Neuronal stem cell (in vitro differentiated cells): ENCODE measurements at regions not wholly inside any gene's neighbourhood (a gene's known extent, or its start where the extent isn't known, plus 50 kb on each side); places are given as distances from the start of the nearest gene placed in this dataset.

Experiments used
- DNase-seq: peaks from one replicate; pipeline ENCODE4 v3.0.0-alpha.2; 2013; ENCODE audit warnings: low spot score
- H2AFZ ChIP-seq: one replicate; pipeline ENCODE4 v1.6.1; 2013; ENCODE audit warnings: mild to moderate bottlenecking, low read length, inconsistent platforms
- H2AK5ac ChIP-seq: 2 replicates; pipeline ENCODE4 v1.6.1; 2013; ENCODE audit warnings: low read depth, mild to moderate bottlenecking, inconsistent platforms, low read length, moderate library complexity, mixed read lengths
- H2BK120ac ChIP-seq: 2 replicates; pipeline ENCODE4 v1.6.1; 2013; ENCODE audit warnings: low read depth, mild to moderate bottlenecking, inconsistent platforms, low read length, moderate library complexity, mixed read lengths
- H2BK12ac ChIP-seq: one replicate; pipeline ENCODE4 v1.6.1; 2013; ENCODE audit warnings: low read length, inconsistent platforms
- H2BK15ac ChIP-seq: 2 replicates; pipeline ENCODE4 v1.6.1; 2013; ENCODE audit warnings: mild to moderate bottlenecking, low read length, inconsistent platforms, mixed read lengths
- H2BK5ac ChIP-seq: one replicate; pipeline ENCODE4 v1.6.1; 2013; ENCODE audit warnings: inconsistent platforms, mild to moderate bottlenecking, low read length, moderate library complexity
- H3K14ac ChIP-seq: one replicate; pipeline ENCODE4 v1.6.1; 2013; ENCODE audit warnings: low read length, inconsistent platforms
- H3K18ac ChIP-seq: 2 replicates; pipeline ENCODE4 v1.6.1; 2013; ENCODE audit warnings: low read length, inconsistent platforms
- H3K23ac ChIP-seq: 2 replicates; pipeline ENCODE4 v1.6.1; 2013; ENCODE audit warnings: low read depth, mild to moderate bottlenecking, mixed read lengths, low read length, inconsistent platforms; ENCODE audit not compliant: poor library complexity
- H3K27ac ChIP-seq: replicated peaks from 3 replicates; pipeline ENCODE4 v1.5.1; 2013; ENCODE audit warnings: low read length, inconsistent platforms
- H3K27me3 ChIP-seq, 3 experiments: 2 replicates each; pipeline ENCODE4 v1.6.1; 2013; ENCODE audit warnings: low read length in 3 of 3, mild to moderate bottlenecking in 2 of 3, inconsistent platforms in 1 of 3, low read depth in 1 of 3, mixed read lengths in 1 of 3, moderate library complexity in 1 of 3; ENCODE audit not compliant: control insufficient read depth in 3 of 3, insufficient read depth in 3 of 3
- H3K36me3 ChIP-seq, 2 donors: replicated peaks in 1 of 2; 2 replicates each; pipeline ENCODE4 v1.6.1; 2013; ENCODE audit warnings: low read length in 2 of 2; ENCODE audit not compliant: control insufficient read depth in 2 of 2, insufficient read depth in 2 of 2
- H3K4ac ChIP-seq: 2 replicates; pipeline ENCODE4 v1.6.1; 2013; ENCODE audit warnings: inconsistent platforms, mild to moderate bottlenecking, low read length, moderate library complexity
- H3K4me1 ChIP-seq, 2 donors: 1 replicate in 1 of 2; 2 replicates in 1 of 2; pipeline ENCODE4 v1.6.1; 2013; ENCODE audit warnings: low read length in 2 of 2, low read depth in 1 of 2; ENCODE audit not compliant: control insufficient read depth in 2 of 2, insufficient read depth in 1 of 2
- H3K4me2 ChIP-seq: one replicate; pipeline ENCODE4 v1.6.1; 2013; ENCODE audit warnings: mild to moderate bottlenecking, low read length, inconsistent platforms; ENCODE audit not compliant: insufficient read depth, poor library complexity, severe bottlenecking
- H3K4me3 ChIP-seq, 2 donors: 2 replicates each; pipeline ENCODE4 v1.5.1; 2013; ENCODE audit warnings: low read length in 2 of 2, mild to moderate bottlenecking in 2 of 2, inconsistent platforms in 1 of 2, moderate library complexity in 1 of 2
- H3K79me1 ChIP-seq: one replicate; pipeline ENCODE4 v1.6.1; 2013; ENCODE audit warnings: low read depth, mild to moderate bottlenecking, inconsistent platforms, low read length, moderate library complexity
- H3K9ac ChIP-seq: one replicate; pipeline ENCODE4 v1.6.1; 2013; ENCODE audit warnings: mild to moderate bottlenecking, low read depth, low read length, inconsistent platforms; ENCODE audit not compliant: poor library complexity
- H3K9me3 ChIP-seq, 2 donors: replicated peaks in 1 of 2; 2 replicates each; pipeline versions ENCODE3 to v1.6.1; 2013; ENCODE audit warnings: low read length in 2 of 2, mild to moderate bottlenecking in 2 of 2, inconsistent platforms in 1 of 2, low read depth in 1 of 2, mixed read lengths in 1 of 2, moderate library complexity in 1 of 2; ENCODE audit not compliant: control insufficient read depth in 2 of 2, insufficient read depth in 1 of 2
- H4K8ac ChIP-seq: one replicate; pipeline ENCODE4 v1.6.1; 2013; ENCODE audit warnings: low read depth, mild to moderate bottlenecking, inconsistent platforms, low read length, moderate library complexity
- H4K91ac ChIP-seq: one replicate; pipeline ENCODE4 v1.6.1; 2013; ENCODE audit warnings: low read length, low read depth, mild to moderate bottlenecking, inconsistent platforms; ENCODE audit not compliant: poor library complexity
- WGBS, 2 donors: extraction: QIAGEN DNeasy Blood & Tissue Kit; methylation state at CpG; one replicate each; pipeline ENCODE4 v1.1.7; 2013; ENCODE audit warnings: missing lambda C conversion rate in 2 of 2, mixed read lengths in 1 of 2; ENCODE audit not compliant: insufficient read length in 2 of 2, insufficient replicate concordance in 1 of 2; ENCODE audit errors: extremely low coverage in 2 of 2; 5-methylcytosine and 5-hydroxymethylcytosine counted together

DNA sequence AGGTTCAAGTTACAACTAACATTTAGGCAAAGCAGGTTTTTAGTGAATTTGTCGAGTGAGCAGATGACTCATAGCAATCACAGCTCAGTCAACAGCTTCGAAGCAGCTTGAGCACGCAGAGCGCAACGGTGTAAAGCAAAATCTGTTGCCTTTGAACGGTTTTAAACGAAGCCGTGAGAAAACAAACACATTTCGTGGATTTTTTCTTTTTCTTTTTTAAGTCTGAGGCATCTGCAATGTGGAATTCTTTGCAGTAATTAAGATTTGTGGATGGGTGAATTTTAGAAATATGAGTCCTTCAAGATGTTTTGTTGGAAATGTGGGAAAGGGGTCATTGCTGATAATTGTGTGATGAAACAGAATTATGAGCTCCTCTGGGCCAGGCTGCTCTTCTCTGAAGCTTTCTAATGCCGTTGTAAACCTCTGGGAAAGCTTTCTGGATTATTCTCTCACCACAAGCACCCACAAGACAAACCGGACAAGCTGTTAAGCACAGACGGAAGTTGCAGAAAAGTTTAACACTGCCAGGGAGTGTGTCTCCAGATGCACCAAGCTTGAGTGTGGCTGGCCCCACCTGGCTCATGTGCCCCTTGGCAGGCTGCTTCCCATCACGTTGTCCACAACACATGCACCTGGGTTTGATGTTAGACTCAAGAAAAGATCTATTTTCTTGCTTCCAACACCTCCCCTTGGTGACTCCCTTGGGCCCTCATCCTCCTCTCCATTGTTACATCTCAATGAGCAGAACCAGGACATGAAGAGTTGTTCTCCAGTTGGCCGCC, 224.7 kb downstream of the ACKR3 start:
- Histone ChIP-seq H3K9ac (no peak overlapping the region), H2BK12ac (no peak overlapping the region), H4K8ac (no peak overlapping the region), H3K14ac (no peak overlapping the region), H3K9me3 (peaks cover 0 to 8% of the 10 kb centered on the region in 2 donors), H3K18ac (no peak overlapping the region), H3K4me1 (no peaks in the 10 kb centered on the region), H2AK5ac (no peak overlapping the region), H3K4me3 (no peak overlapping the region), H3K4me2 (no peak overlapping the region), H3K23ac (no peak overlapping the region), H3K4ac (no peak overlapping the region), H3K79me1 (no peaks in the 10 kb centered on the region), H2BK5ac (no peak overlapping the region), H3K36me3 (no peaks in the 10 kb centered on the region), H2AFZ (no peak overlapping the region), H4K91ac (no peak overlapping the region), H2BK15ac (no peak overlapping the region), H2BK120ac (no peak overlapping the region), H3K27me3 (no peaks in the 10 kb centered on the region), H3K27ac (no peak overlapping the region)
- no peak for DNase-seq
- WGBS, 2 donors = no CpG with 5 or more reads among the region's 14 CpGs

DNA sequence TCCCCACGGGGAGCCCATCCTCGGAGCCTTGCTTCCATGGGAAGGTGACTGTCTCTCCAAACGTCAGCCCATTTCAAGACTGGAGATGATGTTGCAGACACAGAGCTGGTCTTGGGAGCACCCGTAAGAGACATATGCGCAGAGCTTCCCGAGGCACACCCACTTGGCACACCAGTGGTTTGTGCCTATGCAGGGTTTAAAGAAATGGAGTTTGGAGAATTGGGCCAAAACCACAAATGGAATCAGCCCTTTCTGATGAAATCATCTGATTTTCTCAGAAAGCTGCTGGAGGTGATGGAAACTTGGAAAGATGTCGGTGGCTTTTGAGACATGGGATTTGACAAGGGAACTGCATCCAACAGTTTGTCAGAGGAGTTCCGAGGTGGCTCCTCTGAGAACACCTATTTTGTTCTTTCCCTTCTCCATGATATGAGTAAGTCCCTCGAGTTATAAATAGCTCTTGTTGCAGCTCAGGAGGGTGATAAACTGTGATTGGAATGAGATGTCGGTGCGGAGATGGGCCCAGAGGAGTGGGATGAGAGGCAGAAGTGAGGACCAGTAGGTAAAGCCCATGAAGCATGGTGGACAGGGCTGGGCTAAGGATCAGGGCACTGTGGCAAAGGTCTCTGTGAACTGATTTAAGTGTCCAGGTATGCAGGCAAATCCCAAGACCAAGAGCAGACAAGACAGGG, 225.7 kb downstream of the ACKR3 start:
- Histone ChIP-seq H2AFZ (no peak overlapping the region), H3K4me1 (no peaks in the 10 kb centered on the region), H3K4me3 (no peak overlapping the region)

DNA sequence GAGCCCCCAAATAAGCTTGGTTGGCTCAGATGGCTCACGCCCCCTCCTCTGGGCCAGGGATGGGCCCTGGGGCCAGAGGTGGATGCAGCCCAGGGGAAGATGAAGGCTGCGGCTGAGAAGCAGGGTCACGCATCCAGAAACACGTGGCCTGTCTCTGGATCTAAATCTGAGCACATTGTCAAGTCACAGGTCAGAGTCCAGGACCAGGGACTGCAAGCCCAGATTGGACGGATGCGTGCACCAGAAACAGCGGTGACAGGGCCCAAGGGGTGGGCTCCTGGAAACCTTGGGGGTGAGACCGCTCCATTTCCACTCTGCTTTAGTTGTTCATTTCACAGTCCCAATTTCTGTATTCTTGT, 226.2 kb downstream of the ACKR3 start:
- peak overlapping the region; percentile 53 for H3K18ac ChIP-seq
- no peak overlapping the region for H2AFZ ChIP-seq
- WGBS, 2 donors = no CpG with 5 or more reads among the region's 8 CpGs

More for the DNA sequence above, 225.7 kb downstream of the ACKR3 start:
- Histone ChIP-seq H2AK5ac (peak overlapping the region; percentile 77), H3K23ac (no peak overlapping the region), H4K91ac (peak overlapping the region; percentile 53), H2BK5ac (no peak overlapping the region), H4K8ac (no peak overlapping the region), H3K14ac (no peak overlapping the region), H3K27ac (no peak overlapping the region), H3K9ac (no peak overlapping the region), H3K9me3 (peaks cover 0 to 8% of the 10 kb centered on the region in 2 donors), H2BK15ac (peak overlapping the region; percentile 63), H3K27me3 (no peaks in the 10 kb centered on the region), H2BK120ac (no peak overlapping the region), H3K79me1 (no peaks in the 10 kb centered on the region), H2BK12ac (no peak overlapping the region), H3K18ac (peak overlapping the region; percentile 53), H3K36me3 (no peaks in the 10 kb centered on the region), H3K4ac (no peak overlapping the region), H3K4me2 (no peak overlapping the region)
- no CpG with 5 or more reads among the region's 11 CpGs for WGBS, 2 donors
- DNase-seq = no peak

DNA sequence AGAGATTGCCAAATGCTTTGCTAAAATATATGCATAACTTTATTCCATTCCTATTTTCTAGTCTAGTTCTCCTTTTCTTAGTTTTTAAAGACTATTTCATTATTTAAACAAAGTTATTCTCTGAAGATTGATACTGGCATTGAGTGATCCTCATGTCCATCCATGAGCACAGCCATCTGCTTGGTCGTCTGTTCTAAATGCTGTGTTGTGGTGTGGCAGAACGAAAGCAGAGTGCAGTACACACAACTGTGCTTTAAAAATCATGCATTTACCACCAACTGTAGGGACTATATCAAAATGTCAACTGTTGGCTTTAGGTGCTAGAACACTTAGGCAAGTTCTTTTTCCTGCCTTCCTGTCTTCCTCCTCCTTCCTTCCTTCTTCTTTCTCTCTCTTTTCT, 226.6 kb downstream of the ACKR3 start:
- Histone ChIP-seq H3K4me2 (no peak overlapping the region), H3K14ac (no peak overlapping the region), H3K4me3 (no peak overlapping the region), H3K4me1 (no peaks in the 10 kb centered on the region), H3K23ac (no peak overlapping the region), H3K18ac (no peak overlapping the region), H2BK15ac (no peak overlapping the region), H3K36me3 (no peaks in the 10 kb centered on the region), H3K27ac (no peak overlapping the region), H3K9me3 (peaks cover 0 to 8% of the 10 kb centered on the region in 2 donors), H3K4ac (no peak overlapping the region), H3K79me1 (no peaks in the 10 kb centered on the region), H2BK5ac (no peak overlapping the region), H2BK120ac (no peak overlapping the region), H2BK12ac (no peak overlapping the region), H4K91ac (no peak overlapping the region), H2AFZ (no peak overlapping the region), H4K8ac (no peak overlapping the region), H2AK5ac (no peak overlapping the region), H3K27me3 (no peaks in the 10 kb centered on the region), H3K9ac (no peak overlapping the region)
- DNase-seq = no peak
- no CpG with 5 or more reads among the region's 2 CpGs for WGBS, 2 donors

More for the DNA sequence above, 226.2 kb downstream of the ACKR3 start:
- Histone ChIP-seq H3K27me3 (no peaks in the 10 kb centered on the region), H3K79me1 (no peaks in the 10 kb centered on the region), H2AK5ac (peak overlapping the region; percentile 77), H3K4me1 (no peaks in the 10 kb centered on the region), H2BK12ac (no peak overlapping the region), H3K36me3 (no peaks in the 10 kb centered on the region), H3K14ac (no peak overlapping the region), H3K27ac (no peak overlapping the region), H4K8ac (no peak overlapping the region), H2BK5ac (no peak overlapping the region), H3K4ac (no peak overlapping the region), H4K91ac (peak overlapping the region; percentile 53), H2BK120ac (no peak overlapping the region), H3K4me2 (no peak overlapping the region), H3K9ac (no peak overlapping the region), H2BK15ac (peak overlapping the region; percentile 63), H3K23ac (no peak overlapping the region), H3K9me3 (peaks cover 0 to 8% of the 10 kb centered on the region in 2 donors), H3K4me3 (no peak overlapping the region)
- DNase-seq = no peak
